ENCODE measurements at regions not wholly inside any gene's neighbourhood (a gene's known extent, or its start where the extent isn't known, plus 50 kb on each side); places are given as distances from the start of the nearest gene placed in this dataset.

- no peak for DNase-seq (ENCODE audit: low read depth in 3 of 3)
These were observed 326.9 kb downstream of the SLC4A3 start for GRCh38 chr2:219954331-219954730.

- no peak for DNase-seq (ENCODE audit: low read depth in 3 of 3)
These were observed 330.4 kb downstream of the SLC4A3 start for GRCh38 chr2:219957820-219958219.

GRCh38 chr2:219958941-219959340 is 331.5 kb downstream of the SLC4A3 start:
- DNase-seq (ENCODE audit: low read depth in 3 of 3) = no peak

GRCh38 chr2:219959471-219959870 is 332.0 kb downstream of the SLC4A3 start:
- no peak for DNase-seq (ENCODE audit: low read depth in 3 of 3)

GRCh38 chr2:219961947-219962498 is 334.6 kb downstream of the SLC4A3 start:
- DNase-seq (ENCODE audit: low read depth in 3 of 3) = no peak

- no peak for DNase-seq (ENCODE audit: low read depth in 3 of 3)
These were observed 335.4 kb downstream of the SLC4A3 start for GRCh38 chr2:219962801-219963200.

- no peak for DNase-seq (ENCODE audit: low read depth in 3 of 3)
These were observed 338.1 kb downstream of the SLC4A3 start for GRCh38 chr2:219965287-219966194.

- no peak for DNase-seq (ENCODE audit: low read depth in 3 of 3)
These were observed 340.1 kb downstream of the SLC4A3 start for GRCh38 chr2:219967247-219968245.

GRCh38 chr2:219968685-219969345 is 341.4 kb downstream of the SLC4A3 start:
- no peak for DNase-seq (ENCODE audit: low read depth in 3 of 3)

- no peak for DNase-seq (ENCODE audit: low read depth in 3 of 3)
These were observed 342.1 kb downstream of the SLC4A3 start for GRCh38 chr2:219969508-219969907.

- DNase-seq (ENCODE audit: low read depth in 3 of 3) = no peak
These were observed 345.7 kb downstream of the SLC4A3 start for GRCh38 chr2:219973136-219973535.

- no peak for DNase-seq (ENCODE audit: low read depth in 3 of 3)
These were observed 349.4 kb downstream of the SLC4A3 start for GRCh38 chr2:219976871-219977270.

- no peak for DNase-seq (ENCODE audit: low read depth in 3 of 3)
These were observed 353.2 kb downstream of the SLC4A3 start for GRCh38 chr2:219980638-219981037.

GRCh38 chr2:219983836-219984235 is 356.4 kb downstream of the SLC4A3 start:
- no peak for DNase-seq (ENCODE audit: low read depth in 3 of 3)

GRCh38 chr2:219985017-219985416 is 357.6 kb downstream of the SLC4A3 start:
- no peak for DNase-seq (ENCODE audit: low read depth in 3 of 3)

- no peak for DNase-seq (ENCODE audit: low read depth in 3 of 3)
These were observed 360.4 kb downstream of the SLC4A3 start for GRCh38 chr2:219987830-219988229.

- no peak for DNase-seq (ENCODE audit: low read depth in 3 of 3)
These were observed 362.3 kb downstream of the SLC4A3 start for GRCh38 chr2:219989744-219990143.

GRCh38 chr2:219991116-219991515 is 363.7 kb downstream of the SLC4A3 start:
- DNase-seq (ENCODE audit: low read depth in 3 of 3) = no peak

GRCh38 chr2:219995399-219995798 is 368.0 kb downstream of the SLC4A3 start:
- no peak for DNase-seq (ENCODE audit: low read depth in 3 of 3)

GRCh38 chr2:219995991-219996765 is 368.7 kb downstream of the SLC4A3 start:
- no peak for DNase-seq (ENCODE audit: low read depth in 3 of 3)

Data from stimulated activated CD4-positive, alpha-beta T cell treated with anti-CD3 and anti-CD28 coated beads, TNF-alpha, amount 100 ng/mL, for 24 hours (primary cell).